ENCODE measurements at regions not wholly inside any gene's neighbourhood (a gene's known extent, or its start where the extent isn't known, plus 50 kb on each side); places are given as distances from the start of the nearest gene placed in this dataset.

GRCh38 chr5:4881366-4882002, 258.6 kb upstream of the ADAMTS16 start:
- TF ChIP-seq CTCF (IDR thresholded peaks at IDR 0.05) (no peak), POLR2A (IDR thresholded peaks at IDR 0.05) (no peak)

Measured in thyroid gland (tissue), 4 donors.